Activated CD8-positive, alpha-beta T cell treated with anti-CD3 and anti-CD28 coated beads, Interleukin-2, amount 10 ng/mL, durations not matched to agents 7 days and 5 days (primary cell): ENCODE measurements at regions not wholly inside any gene's neighbourhood (a gene's known extent, or its start where the extent isn't known, plus 50 kb on each side); places are given as distances from the start of the nearest gene placed in this dataset.

Experiments used
- ATAC-seq: fragments of 150-1000 bp; cut with Tn5 transposase; one replicate; pipeline ENCODE4 v1.10.0; 2021; ENCODE audit warnings: moderate library complexity
- CTCF ChIA-PET: fragments of 350-600 bp; sonication (Branson Sonifier 250); formaldehyde crosslinking; loops from one replicate; lab custom pipeline; 2021; ENCODE audit warnings: antibody characterized with exemption; lab: Charles Lee
- POLR2A ChIA-PET: fragments of 350-600 bp; sonication (Branson Sonifier 250); formaldehyde crosslinking; loops from one replicate; lab custom pipeline; 2021; ENCODE audit warnings: antibody characterized with exemption; lab: Charles Lee
- DNase-seq: peaks from one replicate; pipeline ENCODE4 v3.0.0-alpha.2; 2020
- H3K27ac Mint-ChIP-seq: one replicate; pipeline ENCODE4 v1.8.0; 2021; ENCODE audit warnings: mild to moderate bottlenecking, mixed read lengths
- H3K27me3 Mint-ChIP-seq: one replicate; pipeline ENCODE4 v1.8.0; 2021; ENCODE audit warnings: low read depth, mixed read lengths
- H3K36me3 Mint-ChIP-seq: one replicate; pipeline ENCODE4 v1.8.0; 2021; ENCODE audit warnings: low read depth, mixed read lengths
- H3K4me1 Mint-ChIP-seq: one replicate; pipeline ENCODE4 v1.8.0; 2021; ENCODE audit warnings: low read depth, mixed read lengths
- H3K4me3 Mint-ChIP-seq: one replicate; pipeline ENCODE4 v1.8.0; 2021; ENCODE audit warnings: mild to moderate bottlenecking, mixed read lengths
- H3K9me3 Mint-ChIP-seq: one replicate; pipeline ENCODE4 v1.8.0; 2022; ENCODE audit warnings: mixed read lengths; ENCODE audit not compliant: insufficient read depth

DNA sequence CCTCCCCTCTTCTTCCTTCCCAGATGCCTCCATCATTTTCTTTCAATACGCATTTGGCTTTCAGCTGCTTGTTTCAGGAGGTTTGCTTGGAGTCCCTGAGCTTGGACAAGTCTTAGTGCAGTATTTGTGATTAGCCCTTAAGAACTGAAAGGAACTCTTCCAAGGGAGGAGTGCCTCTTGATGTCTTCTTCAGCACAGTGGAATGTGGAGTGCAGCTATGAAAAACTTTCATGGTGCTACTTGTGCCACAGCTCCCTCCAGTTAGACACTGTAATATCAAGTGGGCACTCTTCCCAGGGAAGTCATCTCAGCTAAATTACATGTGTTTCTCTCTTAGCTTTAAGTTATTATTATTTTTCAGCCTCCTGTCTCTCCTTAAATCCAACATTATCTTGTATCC is 173.1 kb downstream of the NECTIN3 start:
- Mint-ChIP-seq H3K4me3 (no peak overlapping the region), H3K9me3 (peaks cover 12% of the 10 kb centered on the region), H3K27me3 (no peaks in the 10 kb centered on the region), H3K4me1 (peaks cover 24% of the 10 kb centered on the region), H3K27ac (no peak overlapping the region), H3K36me3 (peaks cover 31% of the 10 kb centered on the region)
- no peak for DNase-seq
- ChIA-PET POLR2A (no interaction called here), CTCF (interaction anchor here (1.0 kb wide), 1 partner anchor 32 kb away, joined by 3 read pairs; no protein-coding TSS in a partner anchor)
- ATAC-seq: no peak

DNA sequence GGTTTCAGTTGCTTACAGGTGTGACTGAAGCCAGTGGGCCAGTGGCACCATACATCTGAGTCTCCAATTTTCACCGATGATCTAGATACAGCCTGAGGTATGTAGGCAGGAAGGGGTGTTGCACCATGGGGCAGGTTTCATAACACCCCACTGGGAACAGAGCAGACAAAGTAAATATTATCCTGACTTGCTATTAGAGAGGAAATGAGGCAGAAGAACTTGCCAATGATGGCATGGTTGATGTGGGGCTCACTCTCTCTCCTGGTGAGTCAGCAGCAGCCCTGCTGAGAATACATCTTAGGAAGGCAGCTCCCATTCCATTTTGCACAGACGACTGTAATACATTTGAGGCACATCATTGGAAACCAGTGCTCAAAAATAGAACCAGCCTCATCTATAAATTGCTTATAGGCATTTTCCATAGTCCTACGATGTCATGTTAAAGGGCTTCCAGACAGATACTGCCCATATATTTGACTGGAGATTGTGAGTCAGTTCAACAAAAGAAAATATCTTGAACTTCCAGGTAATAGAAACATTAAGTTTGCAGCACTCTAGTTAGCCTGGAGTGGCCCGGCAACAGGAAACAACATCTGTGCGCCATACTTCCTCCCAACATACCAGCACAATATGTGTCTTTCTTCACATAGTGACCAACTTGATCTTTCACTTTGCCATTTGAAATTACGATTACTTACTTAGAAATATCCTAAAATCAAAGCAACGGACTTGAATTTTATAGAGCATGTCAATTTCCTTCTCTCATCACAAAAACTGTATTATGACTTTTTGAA is 175.5 kb downstream of the NECTIN3 start:
- DNase-seq (no peak), ATAC-seq (no peak)
- Mint-ChIP-seq H3K27me3 (no peaks in the 10 kb centered on the region), H3K36me3 (peaks cover 19% of the 10 kb centered on the region), H3K4me1 (peaks cover 24% of the 10 kb centered on the region), H3K27ac (no peak overlapping the region), H3K4me3 (no peak overlapping the region), H3K9me3 (peaks cover 8% of the 10 kb centered on the region)
- ChIA-PET POLR2A (no interaction called here), CTCF (no interaction called here)

DNA sequence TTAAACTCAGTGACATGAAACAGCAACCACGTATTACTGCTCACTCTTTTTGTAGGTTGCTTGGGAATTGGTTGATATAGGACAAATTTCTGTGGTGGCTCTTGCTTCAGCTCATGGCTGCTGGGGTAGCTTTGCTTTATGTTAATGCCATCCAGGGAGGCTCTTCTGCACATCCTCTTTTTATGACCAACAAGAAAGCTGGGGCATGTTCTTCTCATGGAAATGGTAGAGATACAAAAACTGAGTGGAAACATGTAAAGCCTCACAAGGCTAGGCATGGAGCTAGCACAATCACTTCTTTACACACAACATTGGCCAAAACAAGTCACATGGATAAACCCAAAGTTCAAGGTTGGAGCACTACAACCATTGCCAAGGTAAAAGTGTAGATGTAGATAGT is 176.8 kb downstream of the NECTIN3 start:
- no peaks in the 10 kb centered on the region for H3K27me3 Mint-ChIP-seq
- peaks cover 35% of the 10 kb centered on the region for H3K4me1 Mint-ChIP-seq
- DNase-seq (no peak), ATAC-seq (no peak)
- peaks cover 21% of the 10 kb centered on the region for H3K36me3 Mint-ChIP-seq
- peaks cover 8% of the 10 kb centered on the region for H3K9me3 Mint-ChIP-seq
- H3K27ac Mint-ChIP-seq: no peak overlapping the region
- ChIA-PET POLR2A (no interaction called here), CTCF (no interaction called here)
- no peak overlapping the region for H3K4me3 Mint-ChIP-seq

DNA sequence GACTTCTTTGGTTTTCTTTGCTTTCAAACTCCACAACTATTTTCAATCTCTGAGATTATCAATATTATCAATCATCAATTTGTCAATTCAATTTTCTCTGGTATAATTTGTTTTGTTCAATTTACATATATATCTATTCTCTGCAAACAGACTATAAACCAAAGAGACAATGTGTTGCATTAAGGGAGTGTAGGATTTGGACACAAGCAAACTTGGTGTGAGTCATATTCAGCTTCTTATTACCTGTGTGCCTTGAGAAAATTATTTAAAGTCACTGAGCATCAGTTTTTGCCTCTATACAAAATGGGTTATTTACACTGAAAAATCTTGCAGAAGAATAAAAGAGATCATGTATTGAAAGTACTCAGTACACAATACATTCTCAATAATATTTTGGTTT is 177.8 kb downstream of the NECTIN3 start:
- Mint-ChIP-seq H3K4me1 (peaks cover 46% of the 10 kb centered on the region), H3K4me3 (no peak overlapping the region), H3K27ac (no peak overlapping the region), H3K27me3 (no peaks in the 10 kb centered on the region), H3K36me3 (peaks cover 22% of the 10 kb centered on the region), H3K9me3 (peaks cover 8% of the 10 kb centered on the region)
- CTCF ChIA-PET: no interaction called here
- POLR2A ChIA-PET: no interaction called here
- ATAC-seq (no peak), DNase-seq (no peak)

DNA sequence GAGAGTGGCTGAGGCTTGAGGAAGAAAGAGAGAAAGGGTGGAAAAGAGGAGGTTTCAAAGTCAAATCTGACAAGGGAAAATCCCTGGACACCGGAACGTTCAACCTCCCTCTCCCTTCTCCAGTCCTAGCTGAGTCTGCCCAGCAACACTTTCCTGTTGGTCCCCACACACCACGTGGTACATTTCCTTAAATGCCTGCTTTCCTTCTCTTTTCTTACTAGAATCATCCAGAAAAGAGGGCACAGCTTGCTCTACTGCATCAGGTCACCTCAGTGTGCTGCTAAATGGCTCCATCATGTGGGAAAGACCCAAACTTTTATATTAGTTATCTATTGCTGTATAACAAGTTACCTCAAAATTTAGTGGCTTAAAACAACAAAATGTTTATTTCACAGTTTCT is 181.2 kb downstream of the NECTIN3 start:
- Mint-ChIP-seq H3K4me3 (no peak overlapping the region), H3K27me3 (no peaks in the 10 kb centered on the region), H3K9me3 (peaks cover 3% of the 10 kb centered on the region), H3K36me3 (peaks cover 21% of the 10 kb centered on the region), H3K4me1 (peaks cover 35% of the 10 kb centered on the region), H3K27ac (peak overlapping the region; percentile 5)
- ChIA-PET CTCF (interaction anchor here (0.8 to 2.1 kb wide), 2 partner anchors 286 to 938 kb away, joined by 3 to 5 read pairs; no protein-coding TSS in a partner anchor), POLR2A (no interaction called here)
- DNase-seq (no peak), ATAC-seq (no peak)

DNA sequence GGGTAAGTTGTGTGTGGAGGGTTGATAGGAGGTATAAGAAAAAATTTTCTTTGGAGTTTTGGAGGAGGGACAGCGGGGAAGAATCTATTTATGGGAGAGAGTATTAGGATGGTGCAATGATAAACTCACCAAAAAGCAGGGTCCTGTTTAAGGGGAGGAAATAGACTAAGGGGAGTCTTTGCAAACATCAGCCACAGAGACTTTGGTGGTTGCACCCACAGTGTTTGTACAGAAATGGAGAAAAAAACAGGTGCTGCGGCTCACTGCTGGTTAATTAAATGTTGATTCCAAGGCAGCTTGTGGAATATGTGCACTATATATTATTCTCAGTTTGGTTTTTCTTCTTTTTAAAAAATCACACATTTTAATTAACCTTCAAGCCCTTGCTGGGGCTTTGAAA is 182.1 kb downstream of the NECTIN3 start:
- Mint-ChIP-seq H3K9me3 (peaks cover 3% of the 10 kb centered on the region), H3K4me1 (peaks cover 32% of the 10 kb centered on the region), H3K36me3 (peaks cover 15% of the 10 kb centered on the region), H3K27ac (peak overlapping the region; percentile 41), H3K27me3 (no peaks in the 10 kb centered on the region), H3K4me3 (no peak overlapping the region)
- ATAC-seq: peak; percentile 63
- ChIA-PET POLR2A (interaction anchor here (0.6 kb wide), 2 partner anchors 17 to 46 kb away, joined by 3 read pairs; no protein-coding TSS in a partner anchor), CTCF (interaction anchor here (1.7 to 2.1 kb wide), 2 partner anchors 83 to 285 kb away, joined by 4 to 5 read pairs; no protein-coding TSS in a partner anchor)
- DNase-seq: peak; percentile 50

DNA sequence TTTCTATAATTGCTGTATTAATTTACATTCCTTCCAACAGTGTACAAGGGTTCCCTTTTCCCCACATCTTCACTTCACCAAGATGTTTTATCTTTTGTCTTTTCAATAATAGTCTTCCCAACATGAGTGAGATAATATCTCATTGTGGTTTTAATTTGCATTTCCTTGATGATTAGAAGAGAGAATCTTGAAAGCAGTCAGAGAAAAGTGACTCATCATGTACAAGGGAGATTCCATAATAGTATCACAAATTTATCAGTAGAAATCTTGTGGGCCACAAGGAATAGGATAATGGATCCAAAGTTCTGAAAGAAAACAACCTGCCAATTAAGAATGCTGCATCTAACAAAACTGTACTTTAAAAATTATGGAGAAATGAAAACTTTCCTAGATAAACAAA is 189.3 kb downstream of the NECTIN3 start:
- DNase-seq: no peak
- Mint-ChIP-seq H3K4me3 (no peak overlapping the region), H3K27ac (no peak overlapping the region), H3K27me3 (no peaks in the 10 kb centered on the region), H3K4me1 (peaks cover 13% of the 10 kb centered on the region), H3K9me3 (peaks cover 15% of the 10 kb centered on the region), H3K36me3 (peaks cover 17% of the 10 kb centered on the region)
- CTCF ChIA-PET: no interaction called here
- no peak for ATAC-seq
- POLR2A ChIA-PET: no interaction called here

DNA sequence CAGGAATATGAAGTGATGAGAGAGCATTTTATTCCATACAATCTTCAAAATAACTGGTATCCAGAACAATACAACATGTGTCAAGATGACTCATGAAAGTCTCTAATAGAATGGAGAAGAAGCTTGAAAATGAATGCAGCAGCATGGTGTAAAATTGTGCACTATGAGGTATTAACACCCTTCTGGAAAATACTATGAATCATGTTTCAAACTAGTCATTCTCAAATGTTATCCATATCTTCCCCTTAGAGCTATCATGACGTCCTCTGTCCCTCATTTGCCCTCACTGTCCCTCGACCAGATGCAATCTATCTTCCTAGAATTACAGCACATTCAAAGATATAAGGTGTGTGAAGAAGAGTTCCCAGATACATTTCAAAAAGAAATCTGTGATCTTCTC is 198.2 kb downstream of the NECTIN3 start:
- ChIA-PET CTCF (interaction anchor here (1.0 to 1.4 kb wide), 5 partner anchors 34 to 269 kb away, joined by 3 to 4 read pairs (median 3); no protein-coding TSS in a partner anchor), POLR2A (no interaction called here)
- no peak overlapping the region for H3K27ac Mint-ChIP-seq
- DNase-seq: no peak
- H3K4me1 Mint-ChIP-seq: no peaks in the 10 kb centered on the region
- no peak for ATAC-seq
- H3K9me3 Mint-ChIP-seq: no peaks in the 10 kb centered on the region
- no peaks in the 10 kb centered on the region for H3K27me3 Mint-ChIP-seq
- H3K36me3 Mint-ChIP-seq: peaks cover 7% of the 10 kb centered on the region
- H3K4me3 Mint-ChIP-seq: no peak overlapping the region

DNA sequence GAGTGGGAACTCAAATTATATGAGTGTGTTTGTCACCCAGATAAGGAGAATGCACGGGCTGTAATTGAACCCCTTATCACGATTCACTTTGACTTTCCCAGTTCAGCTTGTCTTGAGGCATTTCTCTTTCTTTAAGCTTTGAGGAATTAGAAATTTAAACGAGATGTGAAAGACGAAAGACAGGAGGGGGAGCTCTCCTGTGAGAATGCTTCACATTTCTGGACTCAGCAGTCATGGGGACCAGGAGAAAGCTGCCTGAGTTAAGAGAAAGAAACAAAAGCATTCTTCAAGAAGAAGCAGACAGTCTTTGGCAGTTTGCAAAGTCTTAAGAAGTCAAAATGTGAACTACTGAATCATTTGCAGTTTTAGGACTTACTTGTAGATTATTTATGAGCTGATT is 205.6 kb downstream of the NECTIN3 start:
- CTCF ChIA-PET: interaction anchor here (0.7 to 1.4 kb wide), 11 partner anchors 13 to 414 kb away, joined by 3 to 5 read pairs (median 3); no protein-coding TSS in a partner anchor
- DNase-seq (no peak), ATAC-seq (no peak)
- peaks cover 2% of the 10 kb centered on the region for H3K27me3 Mint-ChIP-seq
- POLR2A ChIA-PET: no interaction called here
- no peaks in the 10 kb centered on the region for H3K9me3 Mint-ChIP-seq
- H3K27ac Mint-ChIP-seq: no peak overlapping the region
- H3K4me3 Mint-ChIP-seq: no peak overlapping the region
- H3K4me1 Mint-ChIP-seq: peaks cover 18% of the 10 kb centered on the region
- no peaks in the 10 kb centered on the region for H3K36me3 Mint-ChIP-seq

DNA sequence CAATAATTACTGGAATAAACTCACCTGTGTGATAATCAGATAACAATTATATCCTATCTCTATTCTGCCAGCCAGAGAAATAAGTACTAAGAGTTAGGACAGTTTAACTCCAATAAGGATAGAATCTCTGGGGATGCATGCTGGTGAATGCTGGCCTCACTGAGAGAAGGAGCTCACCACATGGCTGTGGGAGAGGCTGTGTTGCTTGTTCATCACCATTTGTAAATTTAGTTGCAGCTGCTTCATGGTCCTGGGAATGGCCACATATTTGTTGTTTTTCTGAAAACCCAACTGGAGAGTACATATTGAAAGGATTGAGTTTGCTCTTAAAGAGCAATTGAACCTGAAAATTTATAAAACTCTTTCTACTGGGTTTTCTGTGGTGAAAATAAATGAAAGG is 207.3 kb downstream of the NECTIN3 start:
- peaks cover 3% of the 10 kb centered on the region for H3K36me3 Mint-ChIP-seq
- no peak overlapping the region for H3K27ac Mint-ChIP-seq
- ATAC-seq (no peak), DNase-seq (no peak)
- CTCF ChIA-PET: no interaction called here
- POLR2A ChIA-PET: interaction anchor here (1.0 kb wide), 1 partner anchor 262 kb away, joined by 3 read pairs; no protein-coding TSS in a partner anchor
- H3K4me1 Mint-ChIP-seq: peaks cover 24% of the 10 kb centered on the region
- no peaks in the 10 kb centered on the region for H3K9me3 Mint-ChIP-seq
- H3K27me3 Mint-ChIP-seq: peaks cover 2% of the 10 kb centered on the region
- H3K4me3 Mint-ChIP-seq: no peak overlapping the region

DNA sequence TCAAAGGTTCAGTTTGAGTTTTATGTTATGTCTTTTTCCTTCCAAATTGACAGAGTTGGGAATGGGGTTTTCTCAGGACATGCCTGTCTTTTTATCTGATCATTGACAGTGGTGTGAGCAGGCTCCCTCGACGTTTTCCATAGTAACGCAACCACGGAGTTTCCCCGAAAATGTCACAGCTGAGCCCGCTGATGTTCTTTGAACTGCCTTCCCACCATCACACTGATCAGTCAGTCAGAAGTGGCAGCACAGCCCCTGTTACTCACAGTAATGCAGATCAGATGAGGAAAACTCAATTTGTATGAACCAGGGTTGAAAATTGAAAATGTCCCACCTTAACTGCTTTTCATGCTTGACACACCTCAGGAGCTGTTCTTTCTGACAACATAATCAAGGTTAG is 210.4 kb downstream of the NECTIN3 start:
- no peak for DNase-seq
- CTCF ChIA-PET: no interaction called here
- POLR2A ChIA-PET: no interaction called here
- ATAC-seq: no peak
- no peak overlapping the region for H3K27ac Mint-ChIP-seq
- peaks cover 37% of the 10 kb centered on the region for H3K4me1 Mint-ChIP-seq
- H3K4me3 Mint-ChIP-seq: no peak overlapping the region
- H3K36me3 Mint-ChIP-seq: peaks cover 9% of the 10 kb centered on the region
- H3K27me3 Mint-ChIP-seq: peaks cover 2% of the 10 kb centered on the region
- no peaks in the 10 kb centered on the region for H3K9me3 Mint-ChIP-seq

DNA sequence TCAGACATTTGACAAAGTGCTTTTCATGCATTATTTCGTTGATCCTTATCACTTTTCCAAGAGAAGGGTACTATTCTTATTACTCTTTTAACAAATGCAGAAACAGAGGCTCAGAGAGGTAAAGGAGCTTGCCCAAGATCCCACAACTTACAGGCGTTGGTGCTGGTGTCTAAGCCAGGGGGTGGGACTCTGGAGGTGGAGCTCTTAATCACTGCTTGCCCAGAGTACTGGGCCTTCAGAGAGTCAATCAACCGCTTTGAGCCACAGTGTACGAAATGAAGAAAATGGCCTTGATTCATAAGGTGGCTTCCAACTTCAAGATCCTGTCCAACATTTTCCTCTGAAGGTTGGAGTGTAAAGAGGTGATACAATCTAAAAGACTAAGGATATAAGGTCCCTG is 211.5 kb downstream of the NECTIN3 start:
- H3K27ac Mint-ChIP-seq: no peak overlapping the region
- ChIA-PET CTCF (no interaction called here), POLR2A (no interaction called here)
- peaks cover 2% of the 10 kb centered on the region for H3K27me3 Mint-ChIP-seq
- no peak overlapping the region for H3K4me3 Mint-ChIP-seq
- H3K4me1 Mint-ChIP-seq: peaks cover 27% of the 10 kb centered on the region
- no peak for DNase-seq
- no peaks in the 10 kb centered on the region for H3K9me3 Mint-ChIP-seq
- H3K36me3 Mint-ChIP-seq: peaks cover 9% of the 10 kb centered on the region
- ATAC-seq: no peak
